ENCODE measurements at regions not wholly inside any gene's neighbourhood (a gene's known extent, or its start where the extent isn't known, plus 50 kb on each side); places are given as distances from the start of the nearest gene placed in this dataset.

DNA sequence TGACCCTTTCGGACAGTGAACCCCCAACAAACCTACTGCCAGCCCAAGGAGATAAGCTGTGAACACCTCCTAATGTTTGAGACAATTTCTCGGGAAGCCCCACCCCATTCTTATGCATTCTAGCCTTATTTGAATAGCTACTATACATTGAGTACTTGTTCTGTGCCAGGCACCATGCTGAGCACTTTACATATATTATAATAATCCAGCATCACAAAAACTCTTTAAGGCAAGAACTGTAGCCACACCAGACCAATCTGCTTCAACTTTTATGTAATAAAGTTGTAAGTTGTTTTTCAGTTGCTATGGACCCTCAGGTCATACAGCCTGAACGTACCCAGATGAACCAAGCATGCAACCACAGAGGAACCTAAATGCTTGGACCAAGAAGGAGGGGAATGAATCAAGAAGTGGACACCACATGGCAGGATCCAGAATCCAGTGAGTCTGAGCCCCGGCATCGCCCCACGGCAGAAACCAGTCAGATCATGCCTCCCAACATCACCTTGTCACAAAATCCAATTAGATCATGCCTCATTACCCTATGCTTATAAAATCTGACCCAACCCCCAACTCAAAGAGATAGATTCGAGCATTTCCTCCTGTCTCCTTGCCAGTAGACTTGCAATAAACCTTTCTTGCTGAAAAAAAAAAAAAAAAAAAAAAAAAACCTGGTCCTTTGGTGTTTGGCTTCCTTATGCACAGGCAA is 225.0 kb downstream of the QDPR start:
- no peak for ATAC-seq
- Histone ChIP-seq H3K36me3 (replicated peaks in 1 of 2; ENCODE audit: insufficient read depth in 1 of 2, low read depth in 2 of 2) (no peaks in the 10 kb centered on the region), H3K4me1 (no peaks in the 10 kb centered on the region), H3K27me3 (no peaks in the 10 kb centered on the region), H3K27ac (no peak overlapping the region), H3K4me3 (no peak overlapping the region), H3K9me3 (no peaks in the 10 kb centered on the region)
- no peak for DNase-seq
- WGBS, 2 donors: 39 to 54% methylated on average over 7 of the region's 7 CpGs
- TF ChIP-seq, protein P1, sequence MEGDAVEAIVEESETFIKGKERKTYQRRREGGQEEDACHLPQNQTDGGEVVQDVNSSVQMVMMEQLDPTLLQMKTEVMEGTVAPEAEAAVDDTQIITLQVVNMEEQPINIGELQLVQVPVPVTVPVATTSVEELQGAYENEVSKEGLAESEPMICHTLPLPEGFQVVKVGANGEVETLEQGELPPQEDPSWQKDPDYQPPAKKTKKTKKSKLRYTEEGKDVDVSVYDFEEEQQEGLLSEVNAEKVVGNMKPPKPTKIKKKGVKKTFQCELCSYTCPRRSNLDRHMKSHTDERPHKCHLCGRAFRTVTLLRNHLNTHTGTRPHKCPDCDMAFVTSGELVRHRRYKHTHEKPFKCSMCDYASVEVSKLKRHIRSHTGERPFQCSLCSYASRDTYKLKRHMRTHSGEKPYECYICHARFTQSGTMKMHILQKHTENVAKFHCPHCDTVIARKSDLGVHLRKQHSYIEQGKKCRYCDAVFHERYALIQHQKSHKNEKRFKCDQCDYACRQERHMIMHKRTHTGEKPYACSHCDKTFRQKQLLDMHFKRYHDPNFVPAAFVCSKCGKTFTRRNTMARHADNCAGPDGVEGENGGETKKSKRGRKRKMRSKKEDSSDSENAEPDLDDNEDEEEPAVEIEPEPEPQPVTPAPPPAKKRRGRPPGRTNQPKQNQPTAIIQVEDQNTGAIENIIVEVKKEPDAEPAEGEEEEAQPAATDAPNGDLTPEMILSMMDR (IDR thresholded peaks at IDR 0.05): no peak
- no peak for TF ChIP-seq POLR2A (IDR thresholded peaks at IDR 0.05)
- intact Hi-C loops (cut with DNase I): no loop called here

DNA sequence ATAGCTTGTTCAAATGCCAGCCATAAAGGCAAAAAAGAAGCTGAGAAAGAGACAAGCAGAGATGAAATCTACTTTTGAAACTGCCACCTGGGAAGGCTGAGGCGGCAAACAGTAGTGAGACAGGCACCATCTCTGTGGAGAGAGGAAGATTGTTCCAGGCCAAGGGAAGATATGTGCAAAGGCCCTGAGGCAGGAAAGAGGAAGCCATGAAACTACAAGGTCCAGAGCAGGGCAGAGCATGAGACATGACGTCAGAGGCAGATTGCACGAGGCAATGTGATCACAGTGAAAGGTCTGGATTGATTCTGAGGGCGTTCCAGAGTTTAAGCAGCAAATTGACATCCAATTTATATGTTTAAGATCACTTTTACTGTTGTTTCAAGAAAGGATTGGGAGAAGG is 226.1 kb downstream of the QDPR start:
- Histone ChIP-seq H3K9me3 (no peaks in the 10 kb centered on the region), H3K36me3 (replicated peaks in 1 of 2; ENCODE audit: insufficient read depth in 1 of 2, low read depth in 2 of 2) (no peaks in the 10 kb centered on the region), H3K4me1 (no peaks in the 10 kb centered on the region), H3K4me3 (no peak overlapping the region), H3K27me3 (no peaks in the 10 kb centered on the region), H3K27ac (no peak overlapping the region)
- intact Hi-C loops (cut with DNase I): no loop called here
- ATAC-seq (no peak), DNase-seq (no peak)
- WGBS, 2 donors: 57 to 67% methylated on average over 4 of the region's 4 CpGs
- TF ChIP-seq POLR2A (IDR thresholded peaks at IDR 0.05): no peak
- TF ChIP-seq, protein P1 (IDR thresholded peaks at IDR 0.05): no peak

DNA sequence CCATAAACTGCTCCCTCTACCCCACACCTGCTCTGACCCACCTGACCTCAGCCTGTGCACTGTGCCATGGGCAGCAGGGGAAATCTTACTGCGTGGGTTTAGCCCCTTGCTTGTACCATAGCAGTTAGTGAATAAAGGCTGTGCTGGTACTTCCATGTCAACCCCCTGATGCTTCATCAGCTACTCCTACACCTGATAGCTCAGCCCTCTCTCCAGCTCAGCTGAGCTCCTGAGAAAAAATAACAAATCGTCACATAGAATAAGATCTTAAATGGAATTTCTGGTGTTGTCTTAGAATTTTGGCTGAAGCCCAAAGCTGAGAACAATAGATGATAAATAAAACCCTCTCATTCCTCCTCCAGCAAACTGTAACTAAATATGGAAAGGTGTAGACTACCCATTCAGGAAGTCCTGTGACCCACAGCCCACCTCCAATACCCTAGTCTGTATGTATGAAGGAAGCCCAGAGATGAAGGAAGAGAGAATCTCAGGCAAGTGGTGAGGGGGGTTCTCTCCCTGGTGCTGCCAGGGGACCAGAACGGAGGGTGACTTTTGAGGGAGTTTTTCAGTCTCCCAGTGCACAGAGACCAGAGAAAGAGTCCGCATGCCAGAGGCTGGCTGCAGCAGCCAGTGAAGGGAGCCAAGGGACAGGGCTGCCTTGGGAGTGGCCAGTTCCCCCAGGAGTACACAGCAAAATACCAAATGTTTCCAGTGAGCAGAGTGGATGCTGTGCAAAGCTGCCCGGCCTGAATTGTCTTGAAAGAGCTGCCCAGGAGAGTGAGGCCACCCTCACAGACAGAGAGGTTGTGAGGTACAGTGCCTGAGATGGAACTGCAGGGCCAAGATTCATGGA is 227.3 kb downstream of the QDPR start:
- no peaks in the 10 kb centered on the region for H3K36me3 ChIP-seq (replicated peaks in 1 of 2; ENCODE audit: insufficient read depth in 1 of 2, low read depth in 2 of 2)
- no peaks in the 10 kb centered on the region for H3K9me3 ChIP-seq
- TF ChIP-seq, protein P1 (IDR thresholded peaks at IDR 0.05): no peak
- TF ChIP-seq POLR2A (IDR thresholded peaks at IDR 0.05): no peak
- no peaks in the 10 kb centered on the region for H3K27me3 ChIP-seq
- no peaks in the 10 kb centered on the region for H3K4me1 ChIP-seq
- ATAC-seq (no peak), DNase-seq (no peak)
- H3K27ac ChIP-seq: no peak overlapping the region
- no peak overlapping the region for H3K4me3 ChIP-seq
- WGBS, 2 donors: 42 to 61% methylated on average over 5 of the region's 5 CpGs
- intact Hi-C loops (cut with DNase I): no loop called here

DNA sequence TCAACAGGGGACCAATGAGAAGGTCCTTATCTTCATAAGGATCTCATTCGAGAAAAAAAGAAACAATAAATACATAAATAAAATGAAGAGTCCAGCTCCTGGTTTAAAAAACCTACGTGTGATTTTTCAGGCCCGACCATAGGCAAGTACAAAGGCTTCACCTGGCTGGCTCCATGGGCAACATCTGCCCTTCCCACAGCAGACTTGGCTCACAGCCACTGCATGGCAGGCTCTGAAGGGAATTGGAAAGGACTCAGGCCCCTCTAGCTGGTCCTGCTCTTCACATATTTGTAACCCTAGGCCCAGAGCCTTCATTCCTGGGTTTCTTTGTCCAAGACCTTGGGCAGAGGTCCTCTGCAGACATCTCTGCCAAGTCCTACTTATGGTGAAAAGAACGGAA is 228.1 kb downstream of the QDPR start:
- no peaks in the 10 kb centered on the region for H3K9me3 ChIP-seq
- H3K27ac ChIP-seq: no peak overlapping the region
- peak in 2 of 4 donors; percentile 16 to 20 for DNase-seq
- no peak for ATAC-seq
- intact Hi-C loops (cut with DNase I): no loop called here
- H3K36me3 ChIP-seq (replicated peaks in 1 of 2; ENCODE audit: insufficient read depth in 1 of 2, low read depth in 2 of 2): no peaks in the 10 kb centered on the region
- no peaks in the 10 kb centered on the region for H3K27me3 ChIP-seq
- H3K4me1 ChIP-seq: no peaks in the 10 kb centered on the region
- TF ChIP-seq POLR2A (IDR thresholded peaks at IDR 0.05): no peak
- TF ChIP-seq, protein P1 (IDR thresholded peaks at IDR 0.05): no peak
- 51 to 54% methylated on average over 4 of the region's 4 CpGs for WGBS, 2 donors
- H3K4me3 ChIP-seq: no peak overlapping the region

Measured in body of pancreas (tissue), 4 donors.